ENCODE measurements at regions not wholly inside any gene's neighbourhood (a gene's known extent, or its start where the extent isn't known, plus 50 kb on each side); places are given as distances from the start of the nearest gene placed in this dataset.

DNA sequence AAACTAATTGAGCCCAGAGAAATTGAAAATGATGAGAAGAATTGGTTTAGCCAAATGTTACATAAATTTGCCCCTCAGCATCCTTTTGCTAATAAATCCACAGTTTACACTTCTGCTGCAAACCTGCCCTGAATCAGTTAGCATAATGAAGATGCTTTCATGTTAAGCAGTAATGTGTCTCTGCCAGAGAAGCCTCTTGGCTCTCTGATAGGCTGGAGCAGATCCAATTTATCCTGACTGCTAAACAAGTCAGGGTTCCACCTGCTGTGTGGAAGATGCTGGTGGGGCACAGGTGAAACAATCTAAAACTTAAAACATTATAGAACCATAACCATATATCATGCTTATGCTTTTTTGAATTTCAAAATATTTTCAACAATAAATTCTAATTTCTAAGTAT lies 946.8 kb downstream of the OTOL1 start:
- Mint-ChIP-seq H3K4me3 (no peak overlapping the region), H3K36me3 (no peaks in the 10 kb centered on the region), H3K9me3 (peaks cover 0 to 6% (median 2%) of the 10 kb centered on the region in 7 donors), H3K27me3 (ENCODE audit: low read depth in 3 of 3) (no peaks in the 10 kb centered on the region), H3K27ac (no peak overlapping the region), H3K4me1 (no peaks in the 10 kb centered on the region)
- no peaks in the 10 kb centered on the region for H4K20me1 ChIP-seq (ENCODE audit: insufficient read depth, low read length)
- no peaks in the 10 kb centered on the region for H3K36me3 ChIP-seq (replicated peaks in 1 of 2; ENCODE audit: control insufficient read depth in 1 of 2, insufficient read depth in 2 of 2, low read length in 2 of 2)
- no peak overlapping the region for H3K4me3 ChIP-seq (replicated peaks in 1 of 3; ENCODE audit: low read depth in 2 of 3, low read length in 3 of 3)
- no peak overlapping the region for H3K4me2 ChIP-seq (replicated peaks; ENCODE audit: extremely low read depth, low read length, poor library complexity, severe bottlenecking)
- no peaks in the 10 kb centered on the region for H3K4me1 ChIP-seq (ENCODE audit: control insufficient read depth in 1 of 2, insufficient read depth in 2 of 2, low read length in 2 of 2)
- DNase-seq: no peak
- H2AFZ ChIP-seq (ENCODE audit: insufficient read depth, low read depth, low read length, poor library complexity, severe bottlenecking): no peak overlapping the region
- no peaks in the 10 kb centered on the region for H3K27me3 ChIP-seq (ENCODE audit: control insufficient read depth in 2 of 2, insufficient read depth in 2 of 2, low read length in 2 of 2)
- intact Hi-C loops (cut with micrococcal nuclease): no loop called here
- H3K27ac ChIP-seq (ENCODE audit: low read depth in 1 of 2, low read length in 2 of 2): no peak overlapping the region
- no peaks in the 10 kb centered on the region for H3K79me2 ChIP-seq (ENCODE audit: insufficient read depth, low read length)
- peaks cover 0 to 6% of the 10 kb centered on the region in 2 donors for H3K9me3 ChIP-seq (replicated peaks in 1 of 2; ENCODE audit: control insufficient read depth in 1 of 2, insufficient read depth in 1 of 2, low read length in 2 of 2)
- TF ChIP-seq CTCF (IDR thresholded peaks at IDR 0.05): no peak
- H3K9ac ChIP-seq (ENCODE audit: insufficient read depth, low read length, poor library complexity, severe bottlenecking): no peak overlapping the region

- Mint-ChIP-seq H3K27ac (no peak overlapping the region), H3K4me1 (no peaks in the 10 kb centered on the region), H3K9me3 (peaks cover 0 to 8% (median 0%) of the 10 kb centered on the region in 7 donors), H3K27me3 (ENCODE audit: low read depth in 3 of 3) (no peaks in the 10 kb centered on the region), H3K4me3 (no peak overlapping the region), H3K36me3 (no peaks in the 10 kb centered on the region)
- Histone ChIP-seq H3K9me3 (replicated peaks in 1 of 2; ENCODE audit: control insufficient read depth in 1 of 2, insufficient read depth in 1 of 2, low read length in 2 of 2) (peaks cover 0 to 1% of the 10 kb centered on the region in 2 donors), H3K27me3 (ENCODE audit: control insufficient read depth in 2 of 2, insufficient read depth in 2 of 2, low read length in 2 of 2) (no peaks in the 10 kb centered on the region), H3K4me3 (replicated peaks in 1 of 3; ENCODE audit: low read depth in 2 of 3, low read length in 3 of 3) (no peak overlapping the region), H3K4me1 (ENCODE audit: control insufficient read depth in 1 of 2, insufficient read depth in 2 of 2, low read length in 2 of 2) (no peaks in the 10 kb centered on the region), H3K4me2 (replicated peaks; ENCODE audit: extremely low read depth, low read length, poor library complexity, severe bottlenecking) (no peak overlapping the region), H3K79me2 (ENCODE audit: insufficient read depth, low read length) (no peaks in the 10 kb centered on the region), H4K20me1 (ENCODE audit: insufficient read depth, low read length) (no peaks in the 10 kb centered on the region), H3K27ac (ENCODE audit: low read depth in 1 of 2, low read length in 2 of 2) (no peak overlapping the region), H3K9ac (ENCODE audit: insufficient read depth, low read length, poor library complexity, severe bottlenecking) (no peak overlapping the region), H2AFZ (ENCODE audit: insufficient read depth, low read depth, low read length, poor library complexity, severe bottlenecking) (no peak overlapping the region), H3K36me3 (replicated peaks in 1 of 2; ENCODE audit: control insufficient read depth in 1 of 2, insufficient read depth in 2 of 2, low read length in 2 of 2) (no peaks in the 10 kb centered on the region)
- intact Hi-C loops (cut with micrococcal nuclease): no loop called here
- no peak for TF ChIP-seq CTCF (IDR thresholded peaks at IDR 0.05)
- no peak for DNase-seq
- no CpG with 5 or more reads among the region's 2 CpGs for WGBS (ENCODE audit: insufficient coverage)
Measured at GRCh38 chr3:162468791-162469190, 972.2 kb downstream of the OTOL1 start.

Data from CD14-positive monocyte (primary cell).